Endothelial cell of umbilical vein (primary cell): ENCODE measurements at regions not wholly inside any gene's neighbourhood (a gene's known extent, or its start where the extent isn't known, plus 50 kb on each side); places are given as distances from the start of the nearest gene placed in this dataset.

Source experiments
- BruUV-seq: library from RNA; stranded (reverse); fragments of 400-500 nt; replicated peaks from 2 replicates; lab custom pipeline; 2021; lab: Mats Ljungman, UMichigan
- CTCF ChIA-PET: fragments of 300-600, 350-600 bp; sonication (Branson Sonifier 250); formaldehyde crosslinking; loops from one replicate; lab custom pipeline; 2021; ENCODE audit warnings: antibody characterized with exemption, inconsistent platforms; lab: Charles Lee
- POLR2A ChIA-PET: fragments of 300-600, 350-600 bp; sonication (Branson Sonifier 250); formaldehyde crosslinking; loops from one replicate; lab custom pipeline; 2021; ENCODE audit warnings: antibody characterized with exemption, inconsistent platforms; lab: Charles Lee
- DNase-seq: peaks from one replicate; pipeline ENCODE4 v3.0.0-alpha.2; 2011; ENCODE audit warnings: low read depth, low spot score
- FAIRE-seq: peaks from 2 replicates; lab custom pipeline; 2011; peaks lifted over from hg19 to GRCh38; lab: Jason Lieb, UNC
- H2AFZ ChIP-seq: 2 replicates; pipeline ENCODE4 v1.6.0; 2012; ENCODE audit warnings: low read depth, low read length, control low read depth, inconsistent platforms
- H3K27ac ChIP-seq: 2 replicates; pipeline ENCODE4 v1.5.1; 2011; ENCODE audit warnings: low read depth, mild to moderate bottlenecking, control low read depth, low read length, moderate library complexity; ENCODE audit not compliant: insufficient read depth
- H3K27me3 ChIP-seq, 2 experiments: 2 replicates each; pipeline versions ENCODE4 v1.6.0 to v1.6.1; 2011; ENCODE audit warnings: low read length in 2 of 2, mixed read lengths in 1 of 2; ENCODE audit not compliant: control insufficient read depth in 2 of 2, insufficient read depth in 2 of 2
- H3K36me3 ChIP-seq, 2 experiments: 2 replicates in 1 of 2; 3 replicates in 1 of 2; pipeline ENCODE4 v1.5.1; 2011; ENCODE audit warnings: low read length in 2 of 2, mild to moderate bottlenecking in 1 of 2, moderate library complexity in 1 of 2; ENCODE audit not compliant: control insufficient read depth in 2 of 2, insufficient read depth in 2 of 2; ENCODE audit errors: extremely low read depth in 1 of 2
- H3K4me1 ChIP-seq: 3 replicates; pipeline ENCODE4 v1.5.1; 2011; ENCODE audit warnings: mild to moderate bottlenecking, low read length; ENCODE audit not compliant: control insufficient read depth, insufficient read depth; ENCODE audit errors: extremely low read depth
- H3K4me2 ChIP-seq: 2 replicates; pipeline ENCODE4 v1.6.1; 2011; ENCODE audit warnings: low read length, control low read depth, mixed read lengths; ENCODE audit not compliant: insufficient read depth
- H3K4me3 ChIP-seq, 3 experiments: fragments of 200-600 bp in 1 of 3; sonication (generic), shearing (Covaris generic) in 1 of 3; replicated peaks in 1 of 3; 2 replicates each; pipeline ENCODE4 v1.5.1; 2011 to 2016; ENCODE audit warnings: control low read depth in 3 of 3, low read length in 3 of 3, mild to moderate bottlenecking in 2 of 3, inconsistent platforms in 1 of 3, low read depth in 1 of 3, moderate library complexity in 1 of 3; ENCODE audit not compliant: insufficient read depth in 1 of 3
- H3K79me2 ChIP-seq: 2 replicates; pipeline ENCODE4 v1.6.0; 2012; ENCODE audit warnings: low read length, inconsistent platforms; ENCODE audit not compliant: control insufficient read depth, insufficient read depth
- H3K9ac ChIP-seq: replicated peaks from 2 replicates; pipeline ENCODE3; 2011; ENCODE audit warnings: low read length, control low read depth; ENCODE audit not compliant: insufficient read depth; ENCODE audit errors: extremely low read depth
- H3K9me1 ChIP-seq: replicated peaks from 3 replicates; pipeline ENCODE4 v1.6.0; 2011; ENCODE audit warnings: mild to moderate bottlenecking, low read length; ENCODE audit not compliant: control insufficient read depth, insufficient read depth; ENCODE audit errors: extremely low read depth
- H3K9me3 ChIP-seq: replicated peaks from 2 replicates; pipeline ENCODE4 v1.5.1; 2012; ENCODE audit warnings: low read length, inconsistent platforms; ENCODE audit not compliant: control insufficient read depth, insufficient read depth
- H4K20me1 ChIP-seq: replicated peaks from 2 replicates; pipeline ENCODE3; 2011; ENCODE audit warnings: mild to moderate bottlenecking, low read length; ENCODE audit not compliant: control insufficient read depth, insufficient read depth; ENCODE audit errors: extremely low read depth
- CTCF ChIP-seq, 2 donors: IDR thresholded peaks; 1 replicate in 1 of 2; 2 replicates in 1 of 2; pipeline ENCODE4 v1.5.1; 2011; ENCODE audit warnings: low read length in 2 of 2, mild to moderate bottlenecking in 2 of 2, moderate library complexity in 2 of 2, control low read depth in 1 of 2, inconsistent platforms in 1 of 2, low read depth in 1 of 2; ENCODE audit not compliant: insufficient read depth in 1 of 2; ENCODE audit errors: extremely low read depth in 1 of 2
- EZH2 ChIP-seq: IDR thresholded peaks from 2 replicates; pipeline ENCODE4 v1.6.1; 2012; ENCODE audit warnings: borderline replicate concordance, low read depth, mild to moderate bottlenecking, moderate library complexity, low read length, inconsistent platforms; ENCODE audit not compliant: severe bottlenecking
- FOS ChIP-seq: IDR thresholded peaks from 2 replicates; pipeline ENCODE4 v1.6.1; 2011; ENCODE audit warnings: mild to moderate bottlenecking, low read length, moderate library complexity, borderline replicate concordance; ENCODE audit not compliant: insufficient read depth
- JUN ChIP-seq: IDR thresholded peaks from 2 replicates; pipeline ENCODE4 v1.6.1; 2011; ENCODE audit warnings: borderline replicate concordance, low read depth; ENCODE audit not compliant: insufficient read length, insufficient read depth
- MAX ChIP-seq: IDR thresholded peaks from 2 replicates; pipeline ENCODE4 v1.6.1; 2011; ENCODE audit not compliant: insufficient read depth, insufficient read length
- MYC ChIP-seq: IDR thresholded peaks from one replicate; pipeline ENCODE4 v1.6.1; 2011; ENCODE audit warnings: mild to moderate bottlenecking, low read depth, low read length
- POLR2A ChIP-seq: IDR thresholded peaks from 2 replicates; pipeline ENCODE4 v1.6.1; 2012; ENCODE audit warnings: low read depth, mild to moderate bottlenecking, control low read depth, low read length
- POLR2AphosphoS5 ChIP-seq: IDR thresholded peaks from 2 replicates; pipeline ENCODE4 v1.6.1; 2012; ENCODE audit warnings: low read depth, mild to moderate bottlenecking, control low read depth, low read length, moderate library complexity; ENCODE audit not compliant: insufficient read depth
- dilution Hi-C: fragments of 300-500 bp; cut with MboI; formaldehyde crosslinking; loops from one replicate; pipeline ENCODE4 v1.15.0; 2019; ENCODE audit warnings: low sequenced_read_pairs; ENCODE audit not compliant: extremely low pct_ligation_motif_present
- intact Hi-C: fragments of 100-400 bp; cut with micrococcal nuclease; formaldehyde crosslinking; loops from one replicate; pipeline ENCODE4 v1.10.0; 2022

GRCh38 chr3:88668180-88668579 lies 439.2 kb upstream of the EPHA3 start:
- Histone ChIP-seq H2AFZ (no peak overlapping the region), H4K20me1 (no peaks in the 10 kb centered on the region), H3K4me1 (no peaks in the 10 kb centered on the region), H3K9ac (no peak overlapping the region), H3K79me2 (no peaks in the 10 kb centered on the region), H3K36me3 (no peaks in the 10 kb centered on the region), H3K27ac (no peak overlapping the region), H3K9me3 (peaks cover 4% of the 10 kb centered on the region), H3K4me3 (no peak overlapping the region), H3K9me1 (no peaks in the 10 kb centered on the region), H3K4me2 (no peak overlapping the region), H3K27me3 (no peaks in the 10 kb centered on the region)
- DNase-seq = no peak
- CTCF ChIA-PET = no interaction called here
- POLR2A ChIA-PET = no interaction called here
- BruUV-seq = no TSS peak
- dilution Hi-C loops (no loop called here), intact Hi-C loops (no loop called here)
- FAIRE-seq = no peak
- TF ChIP-seq CTCF (IDR thresholded peaks at IDR 0.05; ENCODE audit: extremely low read depth in 1 of 2, insufficient read depth in 1 of 2, low read depth in 1 of 2, low read length in 2 of 2) (no peak), FOS (no peak), MAX (no peak)

- Histone ChIP-seq H3K27ac (no peak overlapping the region), H3K4me3 (no peak overlapping the region), H3K9me3 (peaks cover 4% of the 10 kb centered on the region), H3K4me2 (no peak overlapping the region), H3K4me1 (no peaks in the 10 kb centered on the region), H3K9me1 (no peaks in the 10 kb centered on the region), H3K36me3 (no peaks in the 10 kb centered on the region), H3K9ac (no peak overlapping the region), H2AFZ (no peak overlapping the region), H4K20me1 (no peaks in the 10 kb centered on the region), H3K27me3 (no peaks in the 10 kb centered on the region), H3K79me2 (no peaks in the 10 kb centered on the region)
- dilution Hi-C loops = no loop called here
- DNase-seq (no peak), FAIRE-seq (no peak)
- POLR2A ChIA-PET = no interaction called here
- intact Hi-C loops = no loop called here
- CTCF ChIA-PET = no interaction called here
- TF ChIP-seq FOS = no peak
- no peak for TF ChIP-seq POLR2AphosphoS5
- TF ChIP-seq MYC = no peak
- no peak for TF ChIP-seq EZH2
- TF ChIP-seq CTCF (IDR thresholded peaks at IDR 0.05; ENCODE audit: extremely low read depth in 1 of 2, insufficient read depth in 1 of 2, low read depth in 1 of 2, low read length in 2 of 2) = no peak
- no peak for TF ChIP-seq MAX
- TF ChIP-seq JUN = no peak
- TF ChIP-seq POLR2A = no peak
- BruUV-seq = no TSS peak
Measured at GRCh38 chr3:88671573-88671972, 435.8 kb upstream of the EPHA3 start.
